GM18520 (cell line): ENCODE measurements at regions not wholly inside any gene's neighbourhood (a gene's known extent, or its start where the extent isn't known, plus 50 kb on each side); places are given as distances from the start of the nearest gene placed in this dataset.
"Not testable (repeated sequence)": the region's sequence is repeated elsewhere in the genome, so short reads cannot be mapped to it uniquely, and the experiment has no call there.

Experiments
- ATAC-seq: cut with Tn5 transposase; IDR thresholded peaks from one replicate; pipeline ENCODE4 v1.9.1; 2021; ENCODE audit not compliant: unreplicated experiment

- no peak for ATAC-seq
These were observed 154.8 kb upstream of the MAP2 start for GRCh38 chr2:209269024-209269423.

- ATAC-seq: no peak
These were observed 147.8 kb upstream of the MAP2 start for GRCh38 chr2:209276000-209276399.

- no peak for ATAC-seq
These were observed 146.4 kb upstream of the MAP2 start for GRCh38 chr2:209277444-209277843.

GRCh38 chr2:209298601-209299000 lies 125.2 kb upstream of the MAP2 start:
- no peak for ATAC-seq

GRCh38 chr2:209299478-209299877 lies 124.4 kb upstream of the MAP2 start:
- not testable (repeated sequence) for ATAC-seq

GRCh38 chr2:209300766-209301165 lies 123.1 kb upstream of the MAP2 start:
- not testable (repeated sequence) for ATAC-seq

- ATAC-seq: no peak
These were observed 118.8 kb upstream of the MAP2 start for GRCh38 chr2:209305026-209305425.

GRCh38 chr2:209305746-209306196 lies 118.1 kb upstream of the MAP2 start:
- ATAC-seq: no peak

- no peak for ATAC-seq
These were observed 116.5 kb upstream of the MAP2 start for GRCh38 chr2:209307161-209308001.

- ATAC-seq: no peak
These were observed 115.4 kb upstream of the MAP2 start for GRCh38 chr2:209308415-209308814.

GRCh38 chr2:209311948-209312347 lies 111.9 kb upstream of the MAP2 start:
- no peak for ATAC-seq

- not testable (repeated sequence) for ATAC-seq
These were observed 111.4 kb upstream of the MAP2 start for GRCh38 chr2:209312450-209312849.

- ATAC-seq: no peak
These were observed 109.2 kb upstream of the MAP2 start for GRCh38 chr2:209314653-209315052.

GRCh38 chr2:209316141-209316540 lies 107.7 kb upstream of the MAP2 start:
- ATAC-seq: no peak

GRCh38 chr2:209321076-209321475 lies 102.8 kb upstream of the MAP2 start:
- no peak for ATAC-seq

- no peak for ATAC-seq
These were observed 102.3 kb upstream of the MAP2 start for GRCh38 chr2:209321581-209321980.

- no peak for ATAC-seq
These were observed 101.8 kb upstream of the MAP2 start for GRCh38 chr2:209322041-209322440.

GRCh38 chr2:209322905-209323512 lies 100.8 kb upstream of the MAP2 start:
- ATAC-seq: no peak

- ATAC-seq: no peak
These were observed 100.1 kb upstream of the MAP2 start for GRCh38 chr2:209323738-209324137.

- ATAC-seq: no peak
These were observed 99.6 kb upstream of the MAP2 start for GRCh38 chr2:209324281-209324680.

- ATAC-seq: no peak
These were observed 92.5 kb upstream of the MAP2 start for GRCh38 chr2:209331291-209331844.
